HG03066 (cell line): ENCODE measurements at regions not wholly inside any gene's neighbourhood (a gene's known extent, or its start where the extent isn't known, plus 50 kb on each side); places are given as distances from the start of the nearest gene placed in this dataset.
"Not testable (repeated sequence)": the region's sequence is repeated elsewhere in the genome, so short reads cannot be mapped to it uniquely, and the experiment has no call there.

Experiments
- ATAC-seq: cut with Tn5 transposase; IDR thresholded peaks from one replicate; pipeline ENCODE4 v1.9.1; 2021; ENCODE audit warnings: low read depth; ENCODE audit not compliant: unreplicated experiment

GRCh38 chr12:123063535-123063934 is 83.1 kb downstream of the ARL6IP4 start:
- no peak for ATAC-seq

GRCh38 chr12:123062681-123063486 is 82.4 kb downstream of the ARL6IP4 start:
- ATAC-seq: no peak

- no peak for ATAC-seq
Observed at GRCh38 chr12:123061441-123062205, 81.1 kb downstream of the ARL6IP4 start.

GRCh38 chr12:123059500-123059899 is 79.0 kb downstream of the ARL6IP4 start:
- ATAC-seq: no peak

GRCh38 chr12:123058980-123059379 is 78.5 kb downstream of the ARL6IP4 start:
- no peak for ATAC-seq

- no peak for ATAC-seq
Observed at GRCh38 chr12:123058481-123058880, 78.0 kb downstream of the ARL6IP4 start.

GRCh38 chr12:123057513-123058265 is 77.2 kb downstream of the ARL6IP4 start:
- no peak for ATAC-seq

GRCh38 chr12:123056709-123057108 is 76.2 kb downstream of the ARL6IP4 start:
- ATAC-seq: no peak

GRCh38 chr12:123056053-123056452 is 75.6 kb downstream of the ARL6IP4 start:
- ATAC-seq: no peak

GRCh38 chr12:123055281-123055766 is 74.8 kb downstream of the ARL6IP4 start:
- ATAC-seq: no peak

GRCh38 chr12:123054371-123054770 is 73.9 kb downstream of the ARL6IP4 start:
- no peak for ATAC-seq

- no peak for ATAC-seq
Observed at GRCh38 chr12:123051556-123051955, 71.1 kb downstream of the ARL6IP4 start.

GRCh38 chr12:123050913-123051312 is 70.4 kb downstream of the ARL6IP4 start:
- ATAC-seq: no peak

GRCh38 chr12:123050331-123050831 is 69.9 kb downstream of the ARL6IP4 start:
- no peak for ATAC-seq

GRCh38 chr12:123049398-123050240 is 69.1 kb downstream of the ARL6IP4 start:
- ATAC-seq: no peak

GRCh38 chr12:123047892-123048291 is 67.4 kb downstream of the ARL6IP4 start:
- ATAC-seq: not testable (repeated sequence)

GRCh38 chr12:123047289-123047688 is 66.8 kb downstream of the ARL6IP4 start:
- ATAC-seq: no peak

GRCh38 chr12:123046431-123046830 is 66.0 kb downstream of the ARL6IP4 start:
- ATAC-seq: no peak

GRCh38 chr12:123045678-123046077 is 65.2 kb downstream of the ARL6IP4 start:
- ATAC-seq: no peak

GRCh38 chr12:123044351-123044750 is 63.9 kb downstream of the ARL6IP4 start:
- ATAC-seq: no peak
